ENCODE measurements at regions not wholly inside any gene's neighbourhood (a gene's known extent, or its start where the extent isn't known, plus 50 kb on each side); places are given as distances from the start of the nearest gene placed in this dataset.
"Not testable (repeated sequence)": the region's sequence is repeated elsewhere in the genome, so short reads cannot be mapped to it uniquely, and the experiment has no call there.

DNA sequence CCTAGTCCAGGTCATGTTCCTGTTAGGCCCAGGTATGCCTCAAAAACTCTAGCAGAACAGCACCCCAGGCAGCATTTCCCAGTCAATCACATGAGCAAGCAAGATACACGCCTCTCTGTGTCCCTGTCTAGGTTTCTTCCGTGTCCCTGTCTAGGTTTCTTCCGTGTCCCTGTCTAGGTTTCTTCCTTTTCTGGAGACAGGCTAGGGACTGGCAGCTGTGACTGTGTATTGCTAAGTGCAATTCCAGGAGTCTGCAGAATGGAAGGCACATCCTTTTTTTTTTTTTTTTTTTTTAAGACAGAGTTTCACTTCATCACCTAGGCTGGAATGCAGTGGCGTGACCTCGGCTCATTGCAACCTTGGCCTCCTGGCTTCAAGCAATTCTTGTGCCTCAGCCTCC is 77.6 kb downstream of the SETD4 start:
- DNase-seq (ENCODE audit: low read depth), result no peak

GRCh38 chr21:35981514-35982070 is 78.7 kb downstream of the SETD4 start:
- DNase-seq (ENCODE audit: low read depth), result no peak

GRCh38 chr21:35980821-35981220 is 79.5 kb downstream of the SETD4 start:
- DNase-seq (ENCODE audit: low read depth), result no peak

- DNase-seq (ENCODE audit: low read depth), result not testable (repeated sequence)
Observed at GRCh38 chr21:35977860-35978259, 82.5 kb downstream of the SETD4 start.

DNA sequence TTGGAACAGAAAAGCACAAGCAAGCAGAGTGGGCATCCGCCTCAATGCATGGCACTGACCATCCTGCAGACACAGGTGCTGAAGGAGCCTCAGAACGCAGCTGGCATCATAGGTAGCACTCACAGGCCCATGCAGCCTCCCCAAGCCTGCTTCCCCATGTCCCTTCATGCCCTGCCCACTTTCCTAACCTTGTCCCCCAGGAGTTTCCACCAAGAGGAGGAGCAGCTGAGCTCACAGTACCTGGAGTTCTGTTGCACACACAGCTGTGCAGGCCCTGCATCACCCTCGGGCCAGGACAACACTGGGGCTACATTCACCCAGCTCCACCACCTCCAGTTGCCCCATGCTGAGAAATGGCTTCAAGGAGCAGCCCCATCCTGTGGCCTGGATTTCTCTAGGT is 83.4 kb downstream of the SETD4 start:
- no peak for DNase-seq (ENCODE audit: low read depth)

DNA sequence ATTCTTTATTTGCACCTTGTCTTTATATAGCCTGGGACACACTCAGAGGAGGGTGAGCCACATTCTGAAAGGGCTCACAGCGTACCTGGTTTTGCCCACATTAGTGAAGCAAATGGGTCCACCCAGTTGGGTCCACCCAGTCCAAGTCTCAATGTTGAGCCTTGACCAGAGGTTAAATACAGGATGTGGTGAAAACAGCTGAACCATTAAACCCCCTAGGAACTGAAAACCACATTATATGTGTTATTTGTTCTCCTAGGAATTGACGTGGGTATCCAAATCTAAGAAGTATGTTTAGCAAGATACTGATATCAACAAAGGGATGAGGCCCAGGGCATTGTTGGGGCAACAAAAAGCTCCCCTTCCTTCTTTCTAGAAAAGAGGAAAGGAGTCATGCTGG is 83.8 kb downstream of the SETD4 start:
- DNase-seq (ENCODE audit: low read depth), result no peak

- DNase-seq (ENCODE audit: low read depth), result peak; percentile 30
Observed at GRCh38 chr21:35974775-35975174, 85.6 kb downstream of the SETD4 start.

GRCh38 chr21:35971824-35972223 is 88.5 kb downstream of the SETD4 start:
- no peak for DNase-seq (ENCODE audit: low read depth)

DNA sequence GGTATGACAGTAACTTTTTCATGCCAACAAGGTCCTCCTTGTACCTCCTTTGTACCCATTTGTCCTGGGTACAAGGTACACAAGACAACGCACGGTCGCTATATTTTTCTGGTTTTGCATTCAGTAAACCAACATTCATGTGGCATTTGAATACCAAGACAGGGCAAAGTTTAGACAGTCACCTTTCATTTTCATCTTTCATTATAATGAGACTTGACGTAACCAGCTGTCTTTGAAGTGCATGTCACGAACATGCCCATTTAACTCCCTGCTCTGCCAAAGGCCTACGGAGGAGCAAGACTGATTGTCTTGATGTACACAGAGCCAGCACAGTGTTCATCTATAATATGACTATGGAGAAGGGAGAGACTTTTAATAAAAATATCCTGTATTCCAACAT is 91.0 kb downstream of the SETD4 start:
- no peak for DNase-seq (ENCODE audit: low read depth)

GRCh38 chr21:35968564-35968963 is 91.8 kb downstream of the SETD4 start:
- no peak for DNase-seq (ENCODE audit: low read depth)

- DNase-seq (ENCODE audit: low read depth), result no peak
Observed at GRCh38 chr21:35965699-35966098, 94.6 kb downstream of the SETD4 start.

DNA sequence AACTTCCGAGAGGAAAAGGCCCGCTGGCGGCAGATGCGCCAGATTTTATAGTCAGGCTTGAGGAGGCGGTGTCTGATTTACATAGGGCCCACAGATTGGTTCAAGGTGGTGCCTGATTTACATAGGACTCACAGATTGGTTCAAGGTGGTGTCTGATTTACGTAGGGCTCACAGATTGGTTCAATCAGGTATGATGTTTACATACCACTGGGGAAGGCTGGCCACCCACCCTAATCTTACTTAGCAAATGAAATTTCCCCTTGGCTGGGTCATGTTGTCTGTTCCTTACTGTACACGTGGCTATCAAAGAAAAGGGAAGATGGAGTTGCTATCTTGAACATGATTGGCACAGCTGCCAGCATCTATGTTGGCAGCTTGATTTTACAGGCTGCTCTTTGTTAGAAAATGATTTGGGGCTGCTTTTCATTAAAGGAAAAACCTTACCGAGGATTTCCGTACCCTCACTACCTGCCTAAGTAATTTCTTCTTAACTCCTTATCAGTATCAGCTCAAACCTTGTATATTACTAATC is 96.3 kb downstream of the SETD4 start:
- peak; percentile 17 for DNase-seq (ENCODE audit: low read depth)

- DNase-seq (ENCODE audit: low read depth), result no peak
Observed at GRCh38 chr21:35962917-35963316, 97.4 kb downstream of the SETD4 start.

- DNase-seq (ENCODE audit: low read depth), result no peak
Observed at GRCh38 chr21:35954066-35954465, 106.3 kb downstream of the SETD4 start.

- no peak for DNase-seq (ENCODE audit: low read depth)
Observed at GRCh38 chr21:35953597-35953996, 106.7 kb downstream of the SETD4 start.

DNA sequence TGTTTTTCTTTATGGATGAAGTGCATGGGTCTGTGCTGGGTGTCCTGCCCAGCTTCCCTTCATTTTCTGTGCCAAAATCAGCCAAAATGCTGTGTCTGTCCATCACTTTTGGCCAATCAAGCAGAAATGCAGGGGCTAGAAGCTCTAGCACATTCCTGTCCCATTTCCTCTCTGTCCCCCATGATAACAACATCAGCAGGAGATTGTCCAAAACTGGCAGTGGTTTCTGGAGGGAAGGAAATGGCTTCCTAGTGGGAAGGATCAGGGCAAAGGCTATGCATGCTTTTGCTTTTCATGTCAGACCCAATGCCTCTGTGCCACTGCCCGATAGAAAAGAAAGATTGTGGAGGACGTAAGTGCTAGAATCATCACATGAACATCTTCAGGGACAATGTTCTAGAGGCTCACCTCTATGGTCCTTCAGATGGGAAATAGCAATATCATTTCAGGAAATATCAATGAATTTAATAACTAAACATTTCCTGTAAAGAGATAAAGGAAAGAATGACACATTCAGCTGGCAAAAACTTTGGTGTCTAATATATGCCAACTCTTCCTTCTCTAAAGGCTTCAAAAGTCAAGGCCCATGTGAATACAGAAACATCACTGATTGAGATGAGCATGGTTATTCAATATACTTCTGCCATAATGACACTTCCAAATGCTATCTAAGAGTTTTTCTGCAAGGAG is 107.5 kb downstream of the SETD4 start:
- DNase-seq (ENCODE audit: low read depth), result no peak

DNA sequence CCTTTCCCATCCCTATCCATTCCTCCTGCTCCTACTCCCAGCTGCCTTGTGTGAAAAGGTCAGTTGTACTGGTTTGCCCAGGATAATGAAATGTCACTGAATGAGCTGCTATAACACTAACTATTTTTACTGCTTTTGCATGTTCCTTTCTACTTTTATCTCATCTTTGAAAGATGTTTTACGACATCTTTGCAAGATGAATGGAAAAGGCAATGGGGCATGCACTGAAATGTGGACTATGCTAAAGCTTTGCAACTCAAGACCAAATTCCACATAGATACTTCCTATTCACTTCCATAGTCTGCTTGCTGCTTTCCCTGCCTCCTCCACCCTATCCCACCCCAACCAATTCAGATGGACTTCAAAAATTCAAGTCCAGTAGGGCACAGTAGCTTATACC is 111.3 kb downstream of the SETD4 start:
- no peak for DNase-seq (ENCODE audit: low read depth)

- no peak for DNase-seq (ENCODE audit: low read depth)
Observed at GRCh38 chr21:35945089-35945671, 115.1 kb downstream of the SETD4 start.

DNA sequence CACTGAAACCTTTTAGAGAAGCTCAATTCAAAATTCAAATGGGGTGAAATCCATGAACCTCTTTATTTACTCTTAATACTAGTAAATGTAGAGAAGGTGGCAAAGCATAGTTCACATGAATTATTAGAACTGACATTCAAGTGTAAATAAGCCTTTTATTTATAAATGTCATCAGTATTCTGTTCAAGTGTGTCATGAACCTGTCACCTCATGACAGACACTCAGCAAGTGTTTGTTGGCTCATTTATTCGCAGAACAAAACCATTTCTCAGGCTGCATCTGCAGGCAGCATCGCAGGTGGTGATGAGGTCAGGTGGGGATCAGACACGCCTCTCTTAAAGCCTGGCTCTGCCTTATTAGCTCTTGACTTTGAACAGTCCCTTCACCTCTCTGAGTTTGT is 116.6 kb downstream of the SETD4 start:
- no peak for DNase-seq (ENCODE audit: low read depth)

DNA sequence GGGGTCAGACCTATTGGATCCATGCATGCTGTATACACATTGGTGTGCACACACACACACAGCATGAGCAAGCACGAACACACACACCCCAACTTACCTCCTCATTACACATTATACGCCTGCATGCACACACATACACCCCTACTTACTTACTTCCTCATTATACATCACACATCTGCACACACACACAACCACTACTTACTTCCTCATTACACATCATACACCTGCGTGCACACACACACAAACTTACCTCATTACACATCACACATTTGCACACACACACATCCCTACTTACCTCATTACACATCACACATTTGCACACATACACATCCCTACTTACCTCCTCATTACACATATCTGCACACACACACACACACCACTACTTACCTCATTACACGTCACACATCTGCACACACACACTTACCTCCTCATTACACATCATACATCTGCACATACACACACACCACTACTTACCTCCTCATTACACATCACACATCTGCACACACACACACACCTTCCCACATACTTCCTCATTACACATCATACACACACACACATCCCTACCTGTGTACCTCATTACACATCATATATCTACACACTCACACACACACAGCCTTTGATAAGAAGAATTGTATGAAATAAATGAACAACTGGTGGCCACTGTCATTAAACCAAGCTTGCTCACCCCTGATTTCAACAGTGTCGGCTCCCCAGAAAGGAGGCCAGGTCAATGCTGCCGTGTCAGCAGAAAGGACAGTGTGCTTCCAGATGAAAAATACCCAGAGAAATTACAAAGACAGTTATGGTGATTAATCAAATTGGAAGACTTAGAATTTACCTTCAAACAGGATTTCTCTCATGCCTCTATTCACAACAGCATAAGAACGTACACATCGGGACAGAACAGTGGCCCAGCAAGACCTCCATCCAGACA is 117.8 kb downstream of the SETD4 start:
- no peak for DNase-seq (ENCODE audit: low read depth)

- DNase-seq (ENCODE audit: low read depth), result peak; percentile 78
Observed at GRCh38 chr21:35940074-35940927, 120.0 kb downstream of the SETD4 start.

Measured in Daoy (cell line).